ENCODE measurements at regions not wholly inside any gene's neighbourhood (a gene's known extent, or its start where the extent isn't known, plus 50 kb on each side); places are given as distances from the start of the nearest gene placed in this dataset.

- no peak overlapping the region for H3K9ac ChIP-seq (ENCODE audit: low read length)
Measured at GRCh38 chr16:80029761-80030481, 429.4 kb upstream of the MAF start.

DNA sequence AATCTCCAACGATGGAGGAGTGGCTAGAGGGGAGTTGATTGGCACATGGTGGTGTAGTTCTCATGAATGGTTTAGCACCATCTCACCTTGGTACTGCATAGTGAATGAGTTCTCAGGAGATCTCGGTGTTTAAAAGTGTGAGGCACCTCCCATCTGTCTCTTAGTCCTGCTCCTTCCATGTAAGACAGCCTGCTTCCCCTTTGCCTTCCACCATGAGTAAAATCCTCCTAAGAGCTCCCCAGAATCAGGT is 428.8 kb upstream of the MAF start:
- H3K4me3 ChIP-seq (ENCODE audit: low read depth in 1 of 2, low read length in 2 of 2): no peak overlapping the region
- no peak overlapping the region for H3K9ac ChIP-seq (ENCODE audit: low read length)
- no peak overlapping the region for H3K27ac ChIP-seq (ENCODE audit: low read depth, low read length)
- no peaks in the 10 kb centered on the region for H3K9me3 ChIP-seq (ENCODE audit: low read length)
- H3K4me1 ChIP-seq (ENCODE audit: insufficient read depth, low read length): peaks cover 5% of the 10 kb centered on the region
- H3K27me3 ChIP-seq (ENCODE audit: control insufficient read depth in 1 of 2, insufficient read depth in 2 of 2, low read length in 2 of 2): no peaks in the 10 kb centered on the region
- H3K36me3 ChIP-seq (ENCODE audit: insufficient read depth, low read length): no peaks in the 10 kb centered on the region

More at GRCh38 chr16:80029761-80030481, 429.4 kb upstream of the MAF start:
- Histone ChIP-seq H3K36me3 (ENCODE audit: insufficient read depth, low read length) (no peaks in the 10 kb centered on the region), H3K4me1 (ENCODE audit: insufficient read depth, low read length) (peaks cover 5% of the 10 kb centered on the region), H3K27ac (ENCODE audit: low read depth, low read length) (no peak overlapping the region), H3K4me3 (ENCODE audit: low read depth in 1 of 2, low read length in 2 of 2) (no peak overlapping the region), H3K27me3 (ENCODE audit: control insufficient read depth in 1 of 2, insufficient read depth in 2 of 2, low read length in 2 of 2) (no peaks in the 10 kb centered on the region), H3K9me3 (ENCODE audit: low read length) (no peaks in the 10 kb centered on the region)

- H3K9ac ChIP-seq (ENCODE audit: low read length): no peak overlapping the region
- no peaks in the 10 kb centered on the region for H3K9me3 ChIP-seq (ENCODE audit: low read length)
- no peak overlapping the region for H3K4me3 ChIP-seq (ENCODE audit: low read depth in 1 of 2, low read length in 2 of 2)
- no peak overlapping the region for H3K27ac ChIP-seq (ENCODE audit: low read depth, low read length)
- no peaks in the 10 kb centered on the region for H3K36me3 ChIP-seq (ENCODE audit: insufficient read depth, low read length)
- no peaks in the 10 kb centered on the region for H3K27me3 ChIP-seq (ENCODE audit: control insufficient read depth in 1 of 2, insufficient read depth in 2 of 2, low read length in 2 of 2)
- H3K4me1 ChIP-seq (ENCODE audit: insufficient read depth, low read length): peaks cover 5% of the 10 kb centered on the region
Measured at GRCh38 chr16:80028581-80029380, 428.2 kb upstream of the MAF start.

DNA sequence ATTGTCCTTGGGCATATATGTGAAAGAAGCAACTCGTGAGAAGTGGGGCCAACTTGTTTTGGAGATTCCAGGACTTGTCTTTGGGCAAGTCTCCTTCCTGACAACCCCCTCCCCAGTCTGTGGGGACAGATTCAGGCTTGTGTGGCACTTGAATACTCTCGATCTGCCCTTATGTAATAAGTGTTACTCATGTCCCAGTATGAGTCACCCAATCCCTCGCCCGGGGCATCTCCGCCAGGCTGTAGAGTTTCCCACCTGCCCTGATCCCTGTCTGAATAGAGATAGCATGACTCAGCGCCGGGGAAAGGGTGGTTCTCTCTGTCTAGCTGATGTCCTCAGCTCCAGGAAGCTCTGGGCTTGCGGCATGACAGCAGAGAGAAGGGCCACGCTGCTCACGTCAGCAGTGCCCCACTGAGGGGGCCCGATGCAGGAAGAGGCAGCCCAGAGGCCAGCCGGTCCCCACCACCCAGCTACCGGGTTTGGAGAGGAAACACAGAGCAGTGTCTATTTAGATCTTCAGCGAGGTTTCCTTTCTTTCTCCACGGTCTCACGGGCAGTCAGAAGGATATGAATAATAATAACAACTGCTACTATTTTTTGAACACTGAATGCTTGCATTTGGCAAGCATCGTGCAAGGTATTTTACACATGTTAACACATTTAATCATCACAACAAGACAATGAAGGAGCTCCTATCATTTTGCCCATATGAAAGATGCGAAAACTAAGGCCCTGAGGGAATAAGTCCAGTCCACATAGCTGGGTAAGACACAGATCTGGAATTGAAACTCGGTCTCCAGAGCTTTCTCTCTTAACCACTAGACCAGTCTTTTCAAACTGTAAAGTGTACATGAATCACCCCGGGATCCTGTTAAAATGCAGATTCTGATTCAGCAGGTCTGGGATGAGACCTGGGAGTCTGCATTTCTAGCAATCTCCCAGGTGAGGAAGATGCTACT is 426.7 kb upstream of the MAF start:
- no peaks in the 10 kb centered on the region for H3K9me3 ChIP-seq (ENCODE audit: low read length)
- no peak overlapping the region for H3K9ac ChIP-seq (ENCODE audit: low read length)
- H3K36me3 ChIP-seq (ENCODE audit: insufficient read depth, low read length): no peaks in the 10 kb centered on the region
- peaks cover 5% of the 10 kb centered on the region for H3K4me1 ChIP-seq (ENCODE audit: insufficient read depth, low read length)
- H3K4me3 ChIP-seq (ENCODE audit: low read depth in 1 of 2, low read length in 2 of 2): no peak overlapping the region
- H3K27ac ChIP-seq (ENCODE audit: low read depth, low read length): no peak overlapping the region
- no peaks in the 10 kb centered on the region for H3K27me3 ChIP-seq (ENCODE audit: control insufficient read depth in 1 of 2, insufficient read depth in 2 of 2, low read length in 2 of 2)

- no peaks in the 10 kb centered on the region for H3K9me3 ChIP-seq (ENCODE audit: low read length)
- no peak overlapping the region for H3K4me3 ChIP-seq (ENCODE audit: low read depth in 1 of 2, low read length in 2 of 2)
- peaks cover 5% of the 10 kb centered on the region for H3K4me1 ChIP-seq (ENCODE audit: insufficient read depth, low read length)
- H3K27me3 ChIP-seq (ENCODE audit: control insufficient read depth in 1 of 2, insufficient read depth in 2 of 2, low read length in 2 of 2): no peaks in the 10 kb centered on the region
- no peak overlapping the region for H3K27ac ChIP-seq (ENCODE audit: low read depth, low read length)
- H3K9ac ChIP-seq (ENCODE audit: low read length): no peak overlapping the region
- H3K36me3 ChIP-seq (ENCODE audit: insufficient read depth, low read length): no peaks in the 10 kb centered on the region
Measured at GRCh38 chr16:80025236-80025635, 424.7 kb upstream of the MAF start.

- H3K27ac ChIP-seq (ENCODE audit: low read depth, low read length): no peak overlapping the region
- H3K36me3 ChIP-seq (ENCODE audit: insufficient read depth, low read length): no peaks in the 10 kb centered on the region
- peaks cover 5% of the 10 kb centered on the region for H3K4me1 ChIP-seq (ENCODE audit: insufficient read depth, low read length)
- no peaks in the 10 kb centered on the region for H3K27me3 ChIP-seq (ENCODE audit: control insufficient read depth in 1 of 2, insufficient read depth in 2 of 2, low read length in 2 of 2)
- H3K4me3 ChIP-seq (ENCODE audit: low read depth in 1 of 2, low read length in 2 of 2): no peak overlapping the region
- H3K9me3 ChIP-seq (ENCODE audit: low read length): no peaks in the 10 kb centered on the region
- no peak overlapping the region for H3K9ac ChIP-seq (ENCODE audit: low read length)
Measured at GRCh38 chr16:80024443-80024842, 423.9 kb upstream of the MAF start.

DNA sequence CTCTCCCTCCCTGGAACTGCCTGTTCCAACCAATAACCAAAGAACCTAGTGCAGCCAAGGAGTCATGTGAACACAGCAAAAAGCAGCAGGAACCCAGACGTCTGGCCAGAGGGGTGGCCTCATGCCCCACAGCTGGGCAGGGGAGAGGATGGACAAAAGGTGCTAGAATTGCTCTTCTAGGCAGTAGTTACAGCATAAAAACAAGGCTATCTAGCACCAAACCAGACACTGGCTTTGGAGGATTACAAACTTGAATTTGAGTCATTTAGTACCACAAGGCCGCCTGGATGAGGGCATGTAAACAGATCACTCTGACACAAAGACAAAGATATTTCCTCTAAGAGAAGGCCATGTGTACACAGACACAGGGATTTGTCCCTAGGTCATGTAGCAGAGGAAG is 423.3 kb upstream of the MAF start:
- Histone ChIP-seq H3K27me3 (ENCODE audit: control insufficient read depth in 1 of 2, insufficient read depth in 2 of 2, low read length in 2 of 2) (no peaks in the 10 kb centered on the region), H3K27ac (ENCODE audit: low read depth, low read length) (no peak overlapping the region), H3K36me3 (ENCODE audit: insufficient read depth, low read length) (no peaks in the 10 kb centered on the region), H3K9me3 (ENCODE audit: low read length) (no peaks in the 10 kb centered on the region), H3K4me1 (ENCODE audit: insufficient read depth, low read length) (peaks cover 5% of the 10 kb centered on the region), H3K9ac (ENCODE audit: low read length) (no peak overlapping the region), H3K4me3 (ENCODE audit: low read depth in 1 of 2, low read length in 2 of 2) (no peak overlapping the region)

GRCh38 chr16:80019395-80019794 is 418.9 kb upstream of the MAF start:
- H3K4me1 ChIP-seq (ENCODE audit: insufficient read depth, low read length): no peaks in the 10 kb centered on the region
- H3K27ac ChIP-seq (ENCODE audit: low read depth, low read length): no peak overlapping the region
- H3K27me3 ChIP-seq (ENCODE audit: control insufficient read depth in 1 of 2, insufficient read depth in 2 of 2, low read length in 2 of 2): no peaks in the 10 kb centered on the region
- no peak overlapping the region for H3K4me3 ChIP-seq (ENCODE audit: low read depth in 1 of 2, low read length in 2 of 2)
- H3K9ac ChIP-seq (ENCODE audit: low read length): no peak overlapping the region
- H3K9me3 ChIP-seq (ENCODE audit: low read length): no peaks in the 10 kb centered on the region
- no peaks in the 10 kb centered on the region for H3K36me3 ChIP-seq (ENCODE audit: insufficient read depth, low read length)

DNA sequence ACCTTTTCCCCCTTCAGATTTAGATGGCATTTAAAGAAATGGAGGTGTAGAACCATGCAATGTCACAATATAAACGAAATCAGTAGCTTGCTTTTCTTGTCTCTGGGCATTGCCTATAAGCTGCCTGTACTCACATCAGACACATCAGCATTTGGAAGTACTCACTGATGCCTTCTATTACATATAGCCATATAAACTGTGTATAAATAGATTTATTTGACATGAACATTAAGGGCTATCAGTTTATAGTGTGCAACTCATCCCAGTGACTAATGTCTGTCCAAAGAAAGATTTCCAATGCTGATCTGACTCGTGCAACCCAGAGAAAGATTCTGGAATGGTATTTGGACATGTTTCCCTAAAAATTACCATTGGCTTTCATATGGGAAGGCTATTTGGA is 417.9 kb upstream of the MAF start:
- Histone ChIP-seq H3K27ac (ENCODE audit: low read depth, low read length) (no peak overlapping the region), H3K9me3 (ENCODE audit: low read length) (no peaks in the 10 kb centered on the region), H3K36me3 (ENCODE audit: insufficient read depth, low read length) (no peaks in the 10 kb centered on the region), H3K9ac (ENCODE audit: low read length) (no peak overlapping the region), H3K4me3 (ENCODE audit: low read depth in 1 of 2, low read length in 2 of 2) (no peak overlapping the region), H3K27me3 (ENCODE audit: control insufficient read depth in 1 of 2, insufficient read depth in 2 of 2, low read length in 2 of 2) (no peaks in the 10 kb centered on the region), H3K4me1 (ENCODE audit: insufficient read depth, low read length) (no peaks in the 10 kb centered on the region)

DNA sequence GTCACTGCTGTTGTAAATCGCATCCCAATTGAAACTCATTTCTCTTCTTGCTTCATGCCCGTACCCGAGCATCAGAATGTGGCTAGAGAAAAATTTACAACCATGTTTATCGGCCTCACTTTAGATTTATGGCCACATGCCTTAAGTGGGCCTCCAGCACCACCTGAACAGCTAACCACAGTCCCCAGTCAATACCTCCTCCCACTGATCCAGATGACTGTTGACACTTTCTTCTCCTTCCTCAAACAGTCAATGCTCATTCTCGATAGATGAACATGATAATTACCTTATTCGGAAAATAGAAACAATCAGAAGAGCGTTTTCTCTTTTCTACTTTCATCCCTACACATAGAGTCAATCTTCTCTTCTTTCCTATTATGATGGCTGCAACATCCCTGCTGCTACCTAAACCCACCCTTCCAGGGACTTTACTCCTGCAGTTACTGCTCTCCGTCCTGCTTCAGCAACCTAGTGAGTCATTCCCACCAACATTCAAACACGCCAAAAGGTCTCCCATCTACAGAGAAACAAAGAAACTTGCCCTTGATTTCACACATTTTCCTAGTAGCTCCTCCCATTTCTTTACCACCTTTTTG is 416.3 kb upstream of the MAF start:
- H3K9ac ChIP-seq (ENCODE audit: low read length): no peak overlapping the region
- no peaks in the 10 kb centered on the region for H3K36me3 ChIP-seq (ENCODE audit: insufficient read depth, low read length)
- no peak overlapping the region for H3K4me3 ChIP-seq (ENCODE audit: low read depth in 1 of 2, low read length in 2 of 2)
- no peaks in the 10 kb centered on the region for H3K27me3 ChIP-seq (ENCODE audit: control insufficient read depth in 1 of 2, insufficient read depth in 2 of 2, low read length in 2 of 2)
- no peak overlapping the region for H3K27ac ChIP-seq (ENCODE audit: low read depth, low read length)
- H3K4me1 ChIP-seq (ENCODE audit: insufficient read depth, low read length): no peaks in the 10 kb centered on the region
- H3K9me3 ChIP-seq (ENCODE audit: low read length): no peaks in the 10 kb centered on the region

DNA sequence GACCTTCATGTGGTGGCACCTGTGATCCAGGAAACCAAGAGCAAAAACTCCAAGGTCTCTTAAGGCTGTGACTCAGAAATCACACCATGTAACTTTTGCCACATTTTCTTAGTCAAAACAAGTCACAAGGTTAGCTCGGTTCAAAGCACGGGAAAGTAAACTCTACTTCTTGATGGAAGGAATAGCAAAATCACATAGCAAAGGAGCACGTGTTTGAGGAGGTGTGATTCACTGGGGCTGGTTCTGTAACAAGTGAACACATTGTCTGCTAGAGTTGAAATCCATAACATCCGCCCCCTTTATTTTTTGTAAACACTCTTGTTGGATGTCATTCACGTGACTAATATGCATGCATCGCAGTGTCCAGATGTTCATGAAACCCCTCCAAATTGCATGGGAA is 415.0 kb upstream of the MAF start:
- Histone ChIP-seq H3K4me3 (ENCODE audit: low read depth in 1 of 2, low read length in 2 of 2) (no peak overlapping the region), H3K9me3 (ENCODE audit: low read length) (no peaks in the 10 kb centered on the region), H3K36me3 (ENCODE audit: insufficient read depth, low read length) (no peaks in the 10 kb centered on the region), H3K27ac (ENCODE audit: low read depth, low read length) (no peak overlapping the region), H3K4me1 (ENCODE audit: insufficient read depth, low read length) (no peaks in the 10 kb centered on the region), H3K27me3 (ENCODE audit: control insufficient read depth in 1 of 2, insufficient read depth in 2 of 2, low read length in 2 of 2) (no peaks in the 10 kb centered on the region), H3K9ac (ENCODE audit: low read length) (no peak overlapping the region)
